ENCODE measurements at regions not wholly inside any gene's neighbourhood (a gene's known extent, or its start where the extent isn't known, plus 50 kb on each side); places are given as distances from the start of the nearest gene placed in this dataset.

DNA sequence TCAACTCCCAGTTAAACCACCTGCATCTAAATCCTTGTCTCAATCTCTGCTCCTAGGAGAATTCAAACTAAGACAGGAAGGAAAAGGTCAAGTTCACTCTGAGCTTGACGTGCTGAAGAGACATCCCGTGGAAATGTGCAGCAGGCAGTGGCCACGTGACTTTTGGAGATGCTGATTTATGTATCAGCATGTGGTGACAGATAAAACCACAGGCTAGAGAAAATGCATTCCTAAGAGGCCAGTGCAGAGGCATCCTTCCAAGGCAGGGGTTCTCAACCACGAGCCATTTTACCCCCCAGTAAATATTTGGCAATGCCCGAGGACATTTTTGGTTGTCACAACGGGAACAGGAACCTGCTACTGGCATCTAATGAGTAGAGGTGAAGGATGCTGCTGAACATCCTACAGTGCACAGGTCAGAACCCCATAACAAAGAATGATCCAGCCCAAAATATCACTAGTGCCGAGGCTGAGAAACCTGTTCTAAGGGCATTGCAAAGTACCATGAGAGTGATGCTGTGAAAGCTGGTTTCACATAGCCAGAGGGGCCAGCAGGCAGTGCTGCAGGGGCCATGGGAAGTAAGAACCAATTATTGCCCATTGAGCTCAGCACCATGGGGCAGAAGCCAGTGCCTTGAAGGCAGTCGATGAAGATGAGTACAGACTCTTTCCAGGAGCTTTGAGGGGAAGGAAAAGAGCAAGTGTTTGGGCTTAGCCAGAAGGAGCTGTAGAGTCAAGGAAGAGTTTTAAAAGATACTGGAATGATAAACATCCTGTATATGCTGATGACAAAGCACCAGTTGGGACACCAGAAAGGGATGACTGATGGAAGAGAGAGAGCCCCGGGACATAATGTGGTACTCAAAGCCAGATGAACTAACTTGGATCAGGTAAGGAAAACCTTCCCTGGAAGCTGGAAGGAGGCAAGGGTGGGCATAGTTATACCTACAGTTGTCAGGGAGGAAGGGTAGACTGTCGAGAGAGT, 174.6 kb downstream of the HAUS1 start:
- POLR2A ChIA-PET: interaction anchor here (1.4 to 2.2 kb wide), 2 partner anchors 15 to 105 kb away, joined by 4 to 5 read pairs; a partner anchor contains a TSS
- H3K4me3 ChIP-seq (ENCODE audit: low read depth, low read length): no peak overlapping the region
- H3K4me1 ChIP-seq (ENCODE audit: control insufficient read depth, insufficient read depth, low read length): no peaks in the 10 kb centered on the region; the same call in 1 of the 2 replicates
- no peak overlapping the region for H3K27ac ChIP-seq (ENCODE audit: extremely low read depth, low read depth, low read length)
- H3K9me3 ChIP-seq (ENCODE audit: control insufficient read depth, insufficient read depth, low read depth, low read length): no peaks in the 10 kb centered on the region
- CTCF ChIA-PET: interaction anchor here (0.6 to 12.1 kb wide), 12 partner anchors 25 to 652 kb away, joined by 3 to 179 read pairs (median 7); partner anchors contain the start of gene LOXHD1
- no peaks in the 10 kb centered on the region for H3K36me3 ChIP-seq (ENCODE audit: control insufficient read depth in 2 of 2, insufficient read depth in 1 of 2, low read length in 2 of 2)
- TF ChIP-seq, protein P1, sequence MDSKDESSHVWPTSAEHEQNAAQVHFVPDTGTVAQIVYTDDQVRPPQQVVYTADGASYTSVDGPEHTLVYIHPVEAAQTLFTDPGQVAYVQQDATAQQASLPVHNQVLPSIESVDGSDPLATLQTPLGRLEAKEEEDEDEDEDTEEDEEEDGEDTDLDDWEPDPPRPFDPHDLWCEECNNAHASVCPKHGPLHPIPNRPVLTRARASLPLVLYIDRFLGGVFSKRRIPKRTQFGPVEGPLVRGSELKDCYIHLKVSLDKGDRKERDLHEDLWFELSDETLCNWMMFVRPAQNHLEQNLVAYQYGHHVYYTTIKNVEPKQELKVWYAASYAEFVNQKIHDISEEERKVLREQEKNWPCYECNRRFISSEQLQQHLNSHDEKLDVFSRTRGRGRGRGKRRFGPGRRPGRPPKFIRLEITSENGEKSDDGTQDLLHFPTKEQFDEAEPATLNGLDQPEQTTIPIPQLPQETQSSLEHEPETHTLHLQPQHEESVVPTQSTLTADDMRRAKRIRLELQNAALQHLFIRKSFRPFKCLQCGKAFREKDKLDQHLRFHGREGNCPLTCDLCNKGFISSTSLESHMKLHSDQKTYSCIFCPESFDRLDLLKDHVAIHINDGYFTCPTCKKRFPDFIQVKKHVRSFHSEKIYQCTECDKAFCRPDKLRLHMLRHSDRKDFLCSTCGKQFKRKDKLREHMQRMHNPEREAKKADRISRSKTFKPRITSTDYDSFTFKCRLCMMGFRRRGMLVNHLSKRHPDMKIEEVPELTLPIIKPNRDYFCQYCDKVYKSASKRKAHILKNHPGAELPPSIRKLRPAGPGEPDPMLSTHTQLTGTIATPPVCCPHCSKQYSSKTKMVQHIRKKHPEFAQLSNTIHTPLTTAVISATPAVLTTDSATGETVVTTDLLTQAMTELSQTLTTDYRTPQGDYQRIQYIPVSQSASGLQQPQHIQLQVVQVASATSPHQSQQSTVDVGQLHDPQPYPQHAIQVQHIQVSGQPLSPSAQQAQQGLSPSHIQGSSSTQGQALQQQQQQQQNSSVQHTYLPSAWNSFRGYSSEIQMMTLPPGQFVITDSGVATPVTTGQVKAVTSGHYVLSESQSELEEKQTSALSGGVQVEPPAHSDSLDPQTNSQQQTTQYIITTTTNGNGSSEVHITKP (tag by site-specific recombination; IDR thresholded peaks at IDR 0.05): peak; percentile 12; the same call in 1 of the 2 replicates
- TF ChIP-seq KLF10 (tag by site-specific recombination; IDR thresholded peaks at IDR 0.05): no peak
- TF ChIP-seq ZNF24 (tag by site-specific recombination; IDR thresholded peaks at IDR 0.05): no peak
- TF ChIP-seq GLIS1 (tag by site-specific recombination; IDR thresholded peaks at IDR 0.05): peak; percentile 50
- no peak for TF ChIP-seq KLF1 (tag by site-specific recombination; IDR thresholded peaks at IDR 0.05)
- no peak for TF ChIP-seq ZNF776 (tag by site-specific recombination; IDR thresholded peaks at IDR 0.05; ENCODE audit: borderline replicate concordance)
- TF ChIP-seq ZIC2 (tag by site-specific recombination; IDR thresholded peaks at IDR 0.05): peak; percentile 53; the same call in 1 of the 2 replicates
- no peak for TF ChIP-seq TCF7L2 (IDR thresholded peaks at IDR 0.05; ENCODE audit: borderline replicate concordance, low read depth, low read length)

DNA sequence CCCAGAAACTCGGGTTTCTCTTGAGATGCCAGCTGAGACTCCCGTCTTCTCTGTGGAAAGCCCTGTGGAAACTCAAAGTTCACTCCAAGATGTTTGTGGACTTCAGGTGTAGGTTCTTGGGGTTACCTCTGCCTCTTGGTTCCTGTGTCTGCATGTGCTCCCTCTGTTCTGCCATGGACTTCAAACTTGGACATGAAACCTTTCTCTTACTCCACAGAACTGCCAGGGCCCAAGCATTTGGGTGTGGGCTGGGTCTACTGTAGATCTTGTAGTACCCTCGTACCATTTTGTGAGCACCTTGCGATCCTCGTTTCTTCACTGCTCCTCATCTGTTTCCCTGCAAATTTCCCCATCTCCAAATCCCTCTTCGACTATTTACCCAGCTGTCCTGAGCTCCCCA, 175.5 kb downstream of the HAUS1 start:
- CTCF ChIA-PET: interaction anchor here (0.7 to 12.1 kb wide), 15 partner anchors 14 to 380 kb away, joined by 3 to 179 read pairs (median 13); partner anchors contain the start of gene LOXHD1
- POLR2A ChIA-PET: interaction anchor here (2.2 kb wide), 1 partner anchor 106 kb away, joined by 5 read pairs; a partner anchor contains a TSS
- TF ChIP-seq BCL11B (tag by site-specific recombination; IDR thresholded peaks at IDR 0.05; ENCODE audit: low read depth) (no peak), ZNF202 (tag by site-specific recombination; IDR thresholded peaks at IDR 0.05; ENCODE audit: borderline replicate concordance) (no peak), ZBTB44 (tag by site-specific recombination; IDR thresholded peaks at IDR 0.05) (no peak), ZNF843 (tag by site-specific recombination; IDR thresholded peaks at IDR 0.05) (no peak), ZNF660 (tag by site-specific recombination; IDR thresholded peaks at IDR 0.05) (no peak), RBAK (tag by site-specific recombination; IDR thresholded peaks at IDR 0.05) (no peak), ZNF560 (tag by site-specific recombination; IDR thresholded peaks at IDR 0.05; ENCODE audit: borderline replicate concordance) (no peak), ZNF645 (tag by site-specific recombination; IDR thresholded peaks at IDR 0.05) (no peak), ZNF514 (tag by site-specific recombination; IDR thresholded peaks at IDR 0.05) (no peak), ZNF658 (tag by site-specific recombination; IDR thresholded peaks at IDR 0.05) (no peak), KLF10 (tag by site-specific recombination; IDR thresholded peaks at IDR 0.05) (no peak), ZNF544 (tag by site-specific recombination; IDR thresholded peaks at IDR 0.05) (no peak), ZBTB7A (tag by site-specific recombination; IDR thresholded peaks at IDR 0.05; ENCODE audit: low read depth) (no peak)
- TF ChIP-seq, protein P2, sequence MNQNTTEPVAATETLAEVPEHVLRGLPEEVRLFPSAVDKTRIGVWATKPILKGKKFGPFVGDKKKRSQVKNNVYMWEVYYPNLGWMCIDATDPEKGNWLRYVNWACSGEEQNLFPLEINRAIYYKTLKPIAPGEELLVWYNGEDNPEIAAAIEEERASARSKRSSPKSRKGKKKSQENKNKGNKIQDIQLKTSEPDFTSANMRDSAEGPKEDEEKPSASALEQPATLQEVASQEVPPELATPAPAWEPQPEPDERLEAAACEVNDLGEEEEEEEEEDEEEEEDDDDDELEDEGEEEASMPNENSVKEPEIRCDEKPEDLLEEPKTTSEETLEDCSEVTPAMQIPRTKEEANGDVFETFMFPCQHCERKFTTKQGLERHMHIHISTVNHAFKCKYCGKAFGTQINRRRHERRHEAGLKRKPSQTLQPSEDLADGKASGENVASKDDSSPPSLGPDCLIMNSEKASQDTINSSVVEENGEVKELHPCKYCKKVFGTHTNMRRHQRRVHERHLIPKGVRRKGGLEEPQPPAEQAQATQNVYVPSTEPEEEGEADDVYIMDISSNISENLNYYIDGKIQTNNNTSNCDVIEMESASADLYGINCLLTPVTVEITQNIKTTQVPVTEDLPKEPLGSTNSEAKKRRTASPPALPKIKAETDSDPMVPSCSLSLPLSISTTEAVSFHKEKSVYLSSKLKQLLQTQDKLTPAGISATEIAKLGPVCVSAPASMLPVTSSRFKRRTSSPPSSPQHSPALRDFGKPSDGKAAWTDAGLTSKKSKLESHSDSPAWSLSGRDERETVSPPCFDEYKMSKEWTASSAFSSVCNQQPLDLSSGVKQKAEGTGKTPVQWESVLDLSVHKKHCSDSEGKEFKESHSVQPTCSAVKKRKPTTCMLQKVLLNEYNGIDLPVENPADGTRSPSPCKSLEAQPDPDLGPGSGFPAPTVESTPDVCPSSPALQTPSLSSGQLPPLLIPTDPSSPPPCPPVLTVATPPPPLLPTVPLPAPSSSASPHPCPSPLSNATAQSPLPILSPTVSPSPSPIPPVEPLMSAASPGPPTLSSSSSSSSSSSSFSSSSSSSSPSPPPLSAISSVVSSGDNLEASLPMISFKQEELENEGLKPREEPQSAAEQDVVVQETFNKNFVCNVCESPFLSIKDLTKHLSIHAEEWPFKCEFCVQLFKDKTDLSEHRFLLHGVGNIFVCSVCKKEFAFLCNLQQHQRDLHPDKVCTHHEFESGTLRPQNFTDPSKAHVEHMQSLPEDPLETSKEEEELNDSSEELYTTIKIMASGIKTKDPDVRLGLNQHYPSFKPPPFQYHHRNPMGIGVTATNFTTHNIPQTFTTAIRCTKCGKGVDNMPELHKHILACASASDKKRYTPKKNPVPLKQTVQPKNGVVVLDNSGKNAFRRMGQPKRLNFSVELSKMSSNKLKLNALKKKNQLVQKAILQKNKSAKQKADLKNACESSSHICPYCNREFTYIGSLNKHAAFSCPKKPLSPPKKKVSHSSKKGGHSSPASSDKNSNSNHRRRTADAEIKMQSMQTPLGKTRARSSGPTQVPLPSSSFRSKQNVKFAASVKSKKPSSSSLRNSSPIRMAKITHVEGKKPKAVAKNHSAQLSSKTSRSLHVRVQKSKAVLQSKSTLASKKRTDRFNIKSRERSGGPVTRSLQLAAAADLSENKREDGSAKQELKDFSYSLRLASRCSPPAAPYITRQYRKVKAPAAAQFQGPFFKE (tag by site-specific recombination; IDR thresholded peaks at IDR 0.05; ENCODE audit: borderline replicate concordance): no peak

More for the DNA sequence above, 175.5 kb downstream of the HAUS1 start:
- Histone ChIP-seq H3K9me3 (ENCODE audit: control insufficient read depth, insufficient read depth, low read depth, low read length) (no peaks in the 10 kb centered on the region), H3K27ac (ENCODE audit: extremely low read depth, low read depth, low read length) (no peak overlapping the region), H3K36me3 (ENCODE audit: control insufficient read depth in 2 of 2, insufficient read depth in 1 of 2, low read length in 2 of 2) (no peaks in the 10 kb centered on the region), H3K4me1 (ENCODE audit: control insufficient read depth, insufficient read depth, low read length) (no peaks in the 10 kb centered on the region; the same call in 1 of the 2 replicates), H3K4me3 (ENCODE audit: low read depth, low read length) (no peak overlapping the region)
